GM23338 (cell line): ENCODE measurements at regions not wholly inside any gene's neighbourhood (a gene's known extent, or its start where the extent isn't known, plus 50 kb on each side); places are given as distances from the start of the nearest gene placed in this dataset.
"Not testable (repeated sequence)": the region's sequence is repeated elsewhere in the genome, so short reads cannot be mapped to it uniquely, and the experiment has no call there.

Experiments used
- ATAC-seq: fragments of 200-7000 bp; cut with Tn5 transposase; 3 replicates; pipeline ENCODE4 v1.9.1; 2020
- DNase-seq: peaks from one replicate; pipeline ENCODE4 v3.0.0-alpha.2; 2015; ENCODE audit warnings: low spot score
- H2AFZ ChIP-seq: fragments of 200-600 bp; sonication (generic); 2 replicates; pipeline ENCODE4 v1.8.0; 2016; ENCODE audit warnings: antibody characterized with exemption, mild to moderate bottlenecking, moderate library complexity
- H3F3A ChIP-seq: fragments of 200-600 bp; sonication (generic); replicated peaks from 2 replicates; pipeline ENCODE4 v1.8.0; 2017; ENCODE audit warnings: antibody characterized with exemption, mixed run types, low read depth
- H3K27ac ChIP-seq: fragments of 200-600 bp; sonication (generic); 2 replicates; pipeline ENCODE4 v1.6.1; 2016; ENCODE audit warnings: low read depth
- H3K27me3 ChIP-seq: fragments of 200-600 bp; sonication (generic); 2 replicates; pipeline ENCODE4 v1.8.0; 2016; ENCODE audit warnings: mild to moderate bottlenecking, mixed run types, moderate library complexity; ENCODE audit not compliant: insufficient read depth
- H3K36me3 ChIP-seq: fragments of 200-600 bp; sonication (generic); 2 replicates; pipeline ENCODE4 v1.8.0; 2016; ENCODE audit warnings: mild to moderate bottlenecking; ENCODE audit not compliant: insufficient read depth
- H3K4me1 ChIP-seq: fragments of 200-600 bp; sonication (generic); 2 replicates; pipeline ENCODE4 v1.8.0; 2016; ENCODE audit warnings: mild to moderate bottlenecking, moderate library complexity; ENCODE audit not compliant: insufficient read depth
- H3K4me2 ChIP-seq: fragments of 200-600 bp; sonication (generic); 2 replicates; pipeline ENCODE4 v1.7.1; 2017; ENCODE audit warnings: mixed run types
- H3K4me3 ChIP-seq: fragments of 200-600 bp; sonication (generic); 2 replicates; pipeline ENCODE4 v1.6.1; 2016; ENCODE audit warnings: mixed run types
- H3K79me2 ChIP-seq: fragments of 200-600 bp; sonication (generic); replicated peaks from 2 replicates; pipeline ENCODE4 v1.8.0; 2017; ENCODE audit warnings: mild to moderate bottlenecking; ENCODE audit not compliant: insufficient read depth
- H3K9me2 ChIP-seq: fragments of 200-600 bp; sonication (generic); 2 replicates; pipeline ENCODE4 v1.8.0; 2017; ENCODE audit not compliant: insufficient read depth
- H4K20me1 ChIP-seq: fragments of 200-600 bp; sonication (generic); replicated peaks from 2 replicates; pipeline ENCODE4 v1.8.0; 2017; ENCODE audit warnings: mild to moderate bottlenecking; ENCODE audit not compliant: insufficient read depth
- H3K27ac Mint-ChIP-seq: 2 replicates; pipeline ENCODE4 v1.8.0; 2020; ENCODE audit warnings: inconsistent platforms, mild to moderate bottlenecking, moderate library complexity, mixed read lengths
- H3K27me3 Mint-ChIP-seq: 3 replicates; pipeline ENCODE4 v1.8.0; 2022; ENCODE audit warnings: low read depth, mild to moderate bottlenecking, moderate library complexity, mixed read lengths, inconsistent platforms; ENCODE audit not compliant: insufficient read depth, poor library complexity
- H3K36me3 Mint-ChIP-seq: 3 replicates; pipeline ENCODE4 v1.8.0; 2021; ENCODE audit warnings: low read depth, mild to moderate bottlenecking, inconsistent platforms, moderate library complexity, mixed read lengths
- H3K4me1 Mint-ChIP-seq: 3 replicates; pipeline ENCODE4 v1.8.0; 2020; ENCODE audit warnings: mild to moderate bottlenecking, inconsistent platforms, mixed read lengths
- H3K4me3 Mint-ChIP-seq: 3 replicates; pipeline ENCODE4 v1.8.0; 2021; ENCODE audit warnings: moderate library complexity, mild to moderate bottlenecking, inconsistent platforms, mixed read lengths
- H3K9me3 Mint-ChIP-seq: 3 replicates; pipeline ENCODE4 v1.8.0; 2020; ENCODE audit warnings: moderate library complexity, mild to moderate bottlenecking, inconsistent platforms, mixed read lengths
- ZNF331 ChIP-seq: fragments of 250-450 bp; sonication (Bioruptor Pico); IDR thresholded peaks from 2 replicates; pipeline ENCODE4 v1.5.0; 2020; ENCODE audit warnings: low read depth, mild to moderate bottlenecking, moderate library complexity
- ZNF462 ChIP-seq: fragments of 250-450 bp; sonication (Bioruptor Pico); IDR thresholded peaks from 2 replicates; pipeline ENCODE4 v1.5.0; 2020; ENCODE audit warnings: mild to moderate bottlenecking, moderate library complexity

- not testable (repeated sequence) for H3K27me3 Mint-ChIP-seq, H3K4me1 ChIP-seq
These were observed 141.6 kb downstream of the FZD1 start for GRCh38 chr7:91405873-91406272.

GRCh38 chr7:91407942-91408341 lies 143.7 kb downstream of the FZD1 start:
- Mint-ChIP-seq H3K4me1 (peaks cover 15% of the 10 kb centered on the region; the same call in 2 of the 3 replicates), H3K27ac (no peak overlapping the region), H3K4me3 (no peak overlapping the region), H3K36me3 (no peaks in the 10 kb centered on the region), H3K27me3 (no peaks in the 10 kb centered on the region), H3K9me3 (no peaks in the 10 kb centered on the region)
- Histone ChIP-seq H3K27ac (no peak overlapping the region), H3K4me3 (no peak overlapping the region), H4K20me1 (no peaks in the 10 kb centered on the region), H3K9me2 (no peaks in the 10 kb centered on the region), H3K27me3 (no peaks in the 10 kb centered on the region), H3K79me2 (no peaks in the 10 kb centered on the region), H3K36me3 (no peaks in the 10 kb centered on the region), H3K4me1 (no peaks in the 10 kb centered on the region), H2AFZ (no peak overlapping the region), H3K4me2 (no peak overlapping the region), H3F3A (no peaks in the 10 kb centered on the region)
- ATAC-seq, result no peak
- TF ChIP-seq ZNF462 (no peak), ZNF331 (CRISPR knock-in tag) (no peak)
- no peak for DNase-seq

More at GRCh38 chr7:91405873-91406272, 141.6 kb downstream of the FZD1 start:
- not testable (repeated sequence) for H3K36me3 ChIP-seq, ATAC-seq, H3K36me3 Mint-ChIP-seq, H3K4me3 ChIP-seq, H4K20me1 ChIP-seq, H3K9me2 ChIP-seq, H3K4me1 Mint-ChIP-seq, H3K4me3 Mint-ChIP-seq, H3F3A ChIP-seq, H3K27me3 ChIP-seq, H3K4me2 ChIP-seq, H3K79me2 ChIP-seq, H3K27ac Mint-ChIP-seq, DNase-seq, H3K9me3 Mint-ChIP-seq, H2AFZ ChIP-seq, H3K27ac ChIP-seq
